ENCODE measurements at regions not wholly inside any gene's neighbourhood (a gene's known extent, or its start where the extent isn't known, plus 50 kb on each side); places are given as distances from the start of the nearest gene placed in this dataset.

DNA sequence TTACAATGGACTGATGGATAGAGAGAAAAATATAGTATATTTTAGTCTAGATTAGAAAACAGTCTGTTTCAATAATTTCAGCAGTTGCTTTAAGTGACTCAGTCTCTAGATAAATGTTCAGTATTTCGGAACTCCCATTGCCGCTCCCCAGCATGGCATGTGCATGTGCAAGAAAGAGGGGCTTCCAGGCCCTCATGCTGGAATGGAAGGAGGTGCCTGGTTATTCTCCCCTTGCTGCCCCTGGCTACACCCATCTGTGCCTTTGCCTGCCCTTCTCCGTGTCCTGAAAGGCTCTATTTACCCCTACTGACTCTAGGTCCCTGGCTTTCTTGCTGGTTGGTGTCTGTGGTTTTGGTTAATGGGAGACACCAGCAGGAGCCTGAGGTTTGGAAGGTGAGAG, 115.7 kb upstream of the IFNGR1 start:
- POLR2A ChIA-PET (ENCODE audit: partially characterized antibody), result no interaction called here

More for the DNA sequence above, 115.7 kb upstream of the IFNGR1 start:
- no peak overlapping the region for H4K8ac ChIP-seq (ENCODE audit: extremely low read depth, insufficient read depth, low read length)
- no peak overlapping the region for H3K4ac ChIP-seq (replicated peaks; ENCODE audit: insufficient read length, low read depth, low read length)
- no peaks in the 10 kb centered on the region; a peak in 1 of 7 replicates for H3K27me3 ChIP-seq (replicated peaks in 1 of 4; ENCODE audit: control insufficient read depth in 3 of 4, extremely low read depth in 1 of 4, insufficient read depth in 3 of 4, low read length in 3 of 4)
- H2AFZ ChIP-seq (ENCODE audit: low read length), result 0 out of 2 replicates have a peak overlapping the region, but pooled peaks have one; percentile 67
- no peaks in the 10 kb centered on the region for H3K79me2 ChIP-seq (ENCODE audit: control insufficient read depth in 1 of 2, insufficient read depth in 2 of 2, low read length in 2 of 2)
- H3K18ac ChIP-seq (ENCODE audit: extremely low read depth, low read length), result no peak overlapping the region
- H3K36me3 ChIP-seq (ENCODE audit: control insufficient read depth in 2 of 4, insufficient read depth in 4 of 4, low read length in 3 of 4), result no peaks in the 10 kb centered on the region; a peak in 1 of 8 replicates
- H3K4me2 ChIP-seq (ENCODE audit: insufficient read depth in 1 of 2, low read depth in 2 of 2, low read length in 2 of 2), result no peak overlapping the region
- H4K20me1 ChIP-seq (replicated peaks in 1 of 2; ENCODE audit: control insufficient read depth in 1 of 2, insufficient read depth in 2 of 2, low read length in 2 of 2), result no peaks in the 10 kb centered on the region
- peaks cover 0 to under 1% (median 0%) of the 10 kb centered on the region in 4 experiments; a peak in 1 of 7 replicates for H3K4me1 ChIP-seq (replicated peaks in 1 of 4; ENCODE audit: control insufficient read depth in 3 of 4, insufficient read depth in 4 of 4, low read length in 3 of 4)
- no peak overlapping the region for H3K9ac ChIP-seq (replicated peaks in 1 of 4; ENCODE audit: extremely low read depth in 1 of 4, low read depth in 3 of 4, low read length in 3 of 4)
- H2BK120ac ChIP-seq (replicated peaks; ENCODE audit: low read depth, low read length), result no peak overlapping the region
- no peak overlapping the region for H3K23ac ChIP-seq (ENCODE audit: insufficient read length)
- CTCF ChIA-PET (ENCODE audit: partially characterized antibody), result interaction anchor here (1.3 kb wide), 1 partner anchor 21 kb away, joined by 5 read pairs; no protein-coding TSS in a partner anchor
- no peak overlapping the region for H2BK15ac ChIP-seq (ENCODE audit: low read length)
- no peak overlapping the region for H2BK5ac ChIP-seq (ENCODE audit: low read depth, low read length)
- DNase-seq (ENCODE audit: low read depth in 1 of 2, low spot score in 2 of 2) (no peak), FAIRE-seq (no peak)
- H4K91ac ChIP-seq (replicated peaks; ENCODE audit: insufficient read length, low read length), result no peak overlapping the region
- no peaks in the 10 kb centered on the region for H3K9me3 ChIP-seq (ENCODE audit: insufficient read depth in 2 of 2, low read depth in 1 of 2, low read length in 1 of 2)
- no peak overlapping the region for H3K56ac ChIP-seq (replicated peaks; ENCODE audit: insufficient read length, low read depth, low read length)
- no peaks in the 10 kb centered on the region for H3K23me2 ChIP-seq (ENCODE audit: low read depth, low read length)
- H3K79me1 ChIP-seq (ENCODE audit: low read depth, low read length), result no peaks in the 10 kb centered on the region
- H3K14ac ChIP-seq (ENCODE audit: insufficient read length), result no peak overlapping the region
- TF ChIP-seq YY1 (IDR thresholded peaks at IDR 0.05; ENCODE audit: low read depth, low read length), result no peak
- no peak for TF ChIP-seq TBP (IDR thresholded peaks at IDR 0.05; ENCODE audit: low read depth, low read length)
- TF ChIP-seq ATF3 (IDR thresholded peaks at IDR 0.05; ENCODE audit: insufficient read depth, low read depth, low read length), result no peak
- no peak for TF ChIP-seq EP300 (IDR thresholded peaks at IDR 0.05; ENCODE audit: borderline replicate concordance in 1 of 2, low read depth in 2 of 2, low read length in 2 of 2)
- TF ChIP-seq CTBP2 (IDR thresholded peaks at IDR 0.05; ENCODE audit: borderline replicate concordance, insufficient read depth, insufficient read length, low read length), result no peak
- TF ChIP-seq MAFK (IDR thresholded peaks at IDR 0.05; ENCODE audit: low read depth, low read length), result no peak
- no peak for TF ChIP-seq KDM1A (IDR thresholded peaks at IDR 0.05; ENCODE audit: borderline replicate concordance, low read length)
- TF ChIP-seq JUND (IDR thresholded peaks at IDR 0.05; ENCODE audit: low read length), result no peak
- no peak overlapping the region for H2BK20ac ChIP-seq (ENCODE audit: low read length)
- no peak overlapping the region for H2AK5ac ChIP-seq (ENCODE audit: low read depth, low read length)
- no peak overlapping the region for H2BK12ac ChIP-seq (ENCODE audit: low read depth, low read length)
- H4K5ac ChIP-seq (ENCODE audit: insufficient read length, low read depth, low read length), result no peak overlapping the region
- no peak overlapping the region for H3K27ac ChIP-seq (ENCODE audit: low read depth, low read length)
- 89% methylated on average over 3 of the region's 3 CpGs; no CpG with 5 or more reads in 1 of the 2 experiments for WGBS, 2 experiments (ENCODE audit: extremely low coverage in 1 of 2, insufficient coverage in 1 of 2, insufficient read length in 1 of 2, insufficient replicate concordance in 2 of 2, low coverage in 1 of 2, low lambda C conversion rate in 2 of 2, missing lambda C conversion rate in 1 of 2)
- no peak overlapping the region for H3K4me3 ChIP-seq (ENCODE audit: extremely low read depth in 1 of 4, insufficient read depth in 2 of 4, low read depth in 3 of 4, low read length in 4 of 4)

Measured in H1 (cell line).